HG03095 (cell line): ENCODE measurements at regions not wholly inside any gene's neighbourhood (a gene's known extent, or its start where the extent isn't known, plus 50 kb on each side); places are given as distances from the start of the nearest gene placed in this dataset.

Experiments
- ATAC-seq: cut with Tn5 transposase; IDR thresholded peaks from one replicate; pipeline ENCODE4 v1.9.1; 2021; ENCODE audit warnings: moderate library complexity; ENCODE audit not compliant: unreplicated experiment

DNA sequence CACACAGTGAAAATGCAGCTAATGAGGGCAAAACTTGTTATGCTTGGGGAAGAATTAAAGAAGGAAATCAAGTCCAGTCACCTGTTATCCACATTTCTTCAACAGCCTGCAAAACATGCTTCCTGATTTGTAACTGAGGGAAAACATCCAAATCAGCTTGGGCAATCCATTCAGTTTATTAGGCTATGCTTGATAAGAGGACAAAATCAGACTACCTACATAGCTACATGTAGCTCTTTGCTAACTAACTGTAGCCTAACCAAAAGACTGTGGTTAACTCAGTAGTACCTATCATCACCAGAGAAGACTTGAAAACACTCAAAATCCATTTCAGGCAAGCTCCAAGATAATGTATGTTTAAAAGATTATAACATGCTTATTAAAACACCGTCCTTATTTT is 436.4 kb downstream of the SHQ1 start:
- ATAC-seq = no peak

DNA sequence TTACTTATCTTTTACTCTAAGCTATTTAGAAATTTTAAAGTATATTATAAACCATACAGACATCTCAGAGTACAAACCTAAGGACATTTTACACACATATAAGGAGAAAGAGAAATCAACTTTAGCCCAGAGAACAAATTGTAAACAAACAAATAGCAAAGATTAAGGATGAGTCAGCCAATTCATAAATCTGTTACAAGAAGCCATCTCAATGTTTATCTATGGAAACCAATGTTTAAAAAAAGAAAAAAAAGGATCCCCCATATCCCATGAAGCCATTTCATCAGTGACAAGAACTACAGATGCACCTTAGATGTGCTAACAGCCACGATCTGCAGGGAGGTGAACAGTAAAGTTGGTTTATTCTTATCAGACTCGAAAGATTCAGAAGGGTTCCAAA is 437.1 kb downstream of the SHQ1 start:
- no peak for ATAC-seq

DNA sequence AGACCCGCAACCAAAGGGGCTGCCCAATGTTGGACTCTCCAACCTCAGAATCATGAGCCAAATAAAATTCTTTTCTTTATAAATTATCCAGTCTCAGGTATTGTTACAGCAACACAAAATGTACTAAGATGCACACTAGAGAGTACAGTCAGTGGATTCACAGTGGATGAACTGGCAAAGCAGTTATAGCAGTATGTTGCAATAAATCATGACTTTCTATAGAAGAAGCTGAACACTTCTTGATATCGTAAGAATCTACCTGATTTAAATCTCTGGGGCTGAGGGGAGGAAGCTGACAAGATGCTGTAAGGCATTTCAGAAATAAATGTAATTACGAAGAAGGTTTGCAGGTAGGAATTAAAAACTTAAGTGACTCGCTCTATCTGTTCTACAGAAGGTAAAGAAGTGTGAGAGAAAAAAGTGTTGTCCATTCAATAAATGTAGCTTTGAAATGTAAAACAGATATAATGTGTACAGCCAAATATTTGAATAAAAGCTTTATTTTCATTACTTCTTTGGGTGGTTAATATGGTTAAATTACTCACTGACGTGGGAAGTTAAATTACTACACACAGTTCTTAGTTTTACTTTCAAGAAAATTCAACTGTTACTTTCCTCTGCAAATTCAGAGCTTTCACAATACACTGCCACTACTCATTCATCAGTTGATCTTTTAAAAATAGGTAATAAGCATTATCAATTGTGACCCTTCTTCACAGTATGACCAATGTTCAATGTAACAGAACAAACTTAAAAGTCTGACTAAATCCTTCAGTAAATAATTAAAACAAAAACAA is 439.1 kb downstream of the SHQ1 start:
- ATAC-seq = no peak

DNA sequence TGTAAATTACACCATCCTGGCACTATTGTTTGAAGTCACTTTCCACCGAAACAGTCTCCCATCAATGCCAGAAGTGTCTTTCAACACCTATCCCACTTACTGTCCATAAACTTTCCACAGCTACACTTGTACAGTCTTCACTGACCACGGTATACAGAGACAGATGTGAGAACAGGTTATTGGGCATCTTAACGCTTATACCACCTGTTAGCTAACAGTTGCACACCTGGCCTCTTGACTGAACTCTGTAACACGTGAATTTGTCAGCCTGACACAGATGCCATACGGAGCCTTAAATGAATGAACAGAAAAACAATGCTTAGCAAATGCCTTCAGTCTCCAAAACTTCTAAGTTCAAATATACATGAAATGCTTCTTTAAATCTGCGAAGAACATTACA is 440.5 kb downstream of the SHQ1 start:
- no peak for ATAC-seq

DNA sequence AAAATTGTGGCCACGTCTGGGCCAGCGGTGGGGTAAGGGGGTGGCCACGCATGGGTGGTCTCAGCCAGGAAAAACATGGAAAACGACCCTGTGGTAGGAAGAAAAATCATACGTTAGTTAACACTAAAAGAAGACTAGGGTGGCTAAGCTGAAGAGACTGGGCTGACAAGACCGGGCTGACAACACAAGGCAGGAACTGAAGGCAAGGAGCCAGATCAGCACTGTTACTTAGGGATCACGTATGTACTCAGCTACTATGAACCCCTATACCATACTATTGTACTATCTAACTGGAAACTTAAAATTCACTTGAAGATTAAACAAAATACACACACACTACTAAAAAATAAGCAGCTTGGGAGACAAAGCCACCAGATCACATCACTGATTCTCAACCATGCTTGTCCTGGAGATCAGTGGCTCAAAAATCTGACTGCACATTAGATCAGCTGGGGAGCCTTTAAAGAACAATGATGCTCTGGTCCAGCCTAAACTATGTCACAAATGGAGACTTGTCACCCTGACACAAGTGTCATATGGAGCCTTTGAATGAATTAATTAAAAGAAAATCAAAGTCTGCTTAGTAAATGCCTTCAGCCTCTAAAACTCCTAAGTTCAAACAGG is 442.2 kb downstream of the SHQ1 start:
- ATAC-seq = no peak

DNA sequence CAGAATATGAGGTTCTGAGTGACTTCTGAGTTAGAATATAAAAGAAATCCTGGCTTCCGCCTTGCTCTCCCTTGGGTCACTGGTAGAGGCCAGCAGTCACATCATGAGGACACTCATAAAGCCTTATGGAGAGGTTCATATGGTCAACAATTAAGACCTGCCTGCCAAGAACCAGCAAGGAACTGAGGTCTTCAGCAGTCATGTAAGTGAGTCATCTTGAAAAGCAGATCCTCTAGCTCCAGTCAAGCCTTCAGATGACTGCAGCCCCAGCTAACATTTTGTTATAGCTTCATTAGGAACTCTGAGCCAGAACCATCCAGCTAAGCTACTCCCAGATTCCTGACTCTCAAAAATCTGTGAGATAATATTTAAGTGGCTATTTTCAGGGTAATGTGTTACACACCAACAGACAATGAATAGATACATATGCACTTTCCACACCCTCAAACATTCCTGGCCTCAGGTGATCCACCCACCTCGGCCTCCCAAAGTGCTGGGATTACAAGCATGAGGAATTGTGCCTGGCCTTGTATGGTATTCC is 447.2 kb downstream of the SHQ1 start:
- no peak for ATAC-seq

DNA sequence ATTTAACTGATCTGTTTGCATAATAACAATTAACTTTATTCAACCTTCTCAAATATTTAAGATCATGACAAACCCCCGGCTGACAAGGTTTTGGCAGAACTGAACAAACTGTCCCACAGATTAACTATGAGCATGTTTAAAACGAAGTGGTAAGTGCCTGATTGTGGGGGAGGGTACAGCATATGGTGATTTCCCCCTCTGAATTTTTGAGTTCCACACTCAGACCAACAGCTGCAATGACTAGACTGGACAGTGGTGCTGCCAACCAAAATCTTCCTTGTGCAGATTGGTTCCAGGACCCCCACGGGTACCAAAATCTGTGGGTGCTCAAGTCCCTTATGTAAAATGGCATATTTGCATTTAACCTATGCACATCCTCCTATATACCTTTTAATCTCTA is 449.5 kb downstream of the SHQ1 start:
- ATAC-seq = no peak

DNA sequence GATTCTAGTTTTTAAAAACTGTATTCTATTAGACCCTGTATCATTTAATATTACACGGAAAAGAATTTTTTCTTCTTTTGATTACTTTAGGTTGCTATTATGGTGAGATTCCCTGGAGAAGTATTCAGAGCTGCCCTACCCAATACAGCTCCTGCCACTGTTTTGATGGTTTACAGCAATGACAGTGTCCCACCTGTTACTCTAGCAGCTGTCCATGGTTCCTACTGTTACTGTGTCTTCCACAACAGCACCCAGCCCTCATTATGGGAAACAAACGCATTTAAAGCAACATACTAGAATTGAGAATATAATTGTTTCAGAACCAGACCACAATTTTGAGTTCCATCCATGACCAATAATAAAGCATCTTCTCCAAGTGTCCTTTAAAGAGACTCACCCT is 450.7 kb downstream of the SHQ1 start:
- ATAC-seq = no peak

DNA sequence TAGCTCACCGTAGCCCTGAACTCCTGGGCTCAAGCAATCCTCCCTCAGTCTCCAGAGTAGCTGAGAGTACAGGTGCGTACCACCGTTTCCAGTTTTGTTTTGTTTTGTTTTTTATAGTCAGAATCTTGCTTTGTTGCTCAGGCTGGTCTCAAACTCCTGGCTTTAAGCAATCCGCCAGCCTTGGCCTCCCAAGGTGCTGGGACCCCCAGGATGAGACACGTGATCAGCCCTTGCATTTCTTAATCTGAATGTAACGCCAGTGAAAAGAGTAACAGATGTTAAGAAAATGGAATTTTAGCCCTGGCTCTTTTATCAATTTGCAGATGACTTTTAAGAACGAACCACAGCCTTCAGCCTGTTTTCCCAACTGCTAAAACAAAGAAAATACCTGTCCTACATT is 451.3 kb downstream of the SHQ1 start:
- ATAC-seq = no peak

DNA sequence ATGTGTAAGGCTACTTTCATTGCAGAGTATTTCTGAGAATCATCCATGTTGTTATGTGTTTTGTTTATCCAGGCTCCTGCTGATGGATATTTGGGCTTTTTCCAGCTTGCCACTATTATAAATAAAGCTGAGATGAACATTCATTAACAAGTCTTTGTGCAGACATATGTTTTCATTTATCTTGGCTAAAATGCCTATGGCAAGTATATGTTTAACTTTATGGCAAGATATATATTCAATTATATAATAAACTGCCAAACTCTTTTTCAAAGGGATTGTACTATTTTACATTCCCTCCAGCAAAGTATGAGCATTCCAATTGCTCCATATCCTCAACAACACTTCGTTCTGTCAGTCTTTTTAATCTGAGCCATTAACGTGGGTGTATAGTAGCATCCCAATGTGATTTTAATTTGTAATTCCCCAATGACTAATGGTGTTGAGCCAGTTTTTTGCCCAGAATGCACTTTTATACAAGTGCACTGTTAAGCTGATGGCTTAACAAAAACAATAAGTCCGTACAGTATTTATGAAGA is 452.4 kb downstream of the SHQ1 start:
- no peak for ATAC-seq

DNA sequence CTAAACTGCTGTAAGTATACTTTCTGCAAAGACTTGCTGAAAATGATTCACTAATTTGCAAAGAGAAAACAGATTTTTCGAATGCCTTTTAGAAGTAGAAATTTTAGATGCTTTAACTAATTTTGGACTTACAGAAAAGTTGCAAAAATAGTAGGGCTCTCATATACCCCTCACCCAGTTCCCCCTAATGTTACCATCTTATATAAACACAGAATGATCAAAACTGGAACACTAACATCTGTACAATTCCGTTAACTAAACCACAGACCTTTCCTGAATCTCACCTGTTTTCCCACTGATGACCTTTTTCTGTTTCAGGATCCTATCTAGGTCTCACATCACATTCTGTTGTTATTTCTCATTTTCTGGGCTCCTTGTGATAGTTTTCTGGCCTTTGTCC is 454.8 kb downstream of the SHQ1 start:
- no peak for ATAC-seq

DNA sequence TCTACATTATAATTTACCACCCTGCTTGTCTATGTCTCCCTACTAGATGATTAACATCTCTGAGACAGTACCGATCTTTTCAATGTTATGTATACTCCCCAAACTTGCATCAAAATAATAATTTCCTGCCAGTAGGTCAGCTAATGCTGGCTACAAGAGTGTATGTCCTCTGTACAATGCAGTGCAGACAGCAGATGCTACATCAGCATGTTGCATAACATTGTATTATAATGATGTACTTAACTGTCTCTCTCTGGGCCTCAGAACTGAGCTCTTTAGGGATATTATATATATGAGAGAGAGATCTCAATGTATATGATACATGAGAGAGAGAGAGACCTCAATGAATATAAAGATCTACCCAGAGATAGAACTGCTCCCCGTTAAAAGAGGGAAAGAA is 456.6 kb downstream of the SHQ1 start:
- no peak for ATAC-seq

DNA sequence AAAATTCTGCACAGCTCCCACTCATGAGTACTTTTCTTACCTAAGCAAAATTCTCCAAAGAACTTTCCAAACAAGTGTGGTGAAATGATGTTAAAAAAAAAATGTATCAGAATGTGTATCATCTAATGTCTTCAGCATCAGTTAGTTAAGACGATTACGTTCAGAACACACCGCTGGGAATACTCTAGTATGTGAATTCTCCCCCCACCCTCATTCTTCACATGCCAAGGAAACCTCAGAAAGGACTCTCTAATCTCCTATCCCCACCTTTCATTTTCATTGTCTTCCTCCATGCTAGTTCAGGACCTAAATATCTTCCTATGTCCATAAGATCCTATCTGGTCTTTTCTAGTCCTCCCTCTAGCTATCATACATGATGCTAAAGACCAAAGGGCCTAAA is 457.4 kb downstream of the SHQ1 start:
- no peak for ATAC-seq

DNA sequence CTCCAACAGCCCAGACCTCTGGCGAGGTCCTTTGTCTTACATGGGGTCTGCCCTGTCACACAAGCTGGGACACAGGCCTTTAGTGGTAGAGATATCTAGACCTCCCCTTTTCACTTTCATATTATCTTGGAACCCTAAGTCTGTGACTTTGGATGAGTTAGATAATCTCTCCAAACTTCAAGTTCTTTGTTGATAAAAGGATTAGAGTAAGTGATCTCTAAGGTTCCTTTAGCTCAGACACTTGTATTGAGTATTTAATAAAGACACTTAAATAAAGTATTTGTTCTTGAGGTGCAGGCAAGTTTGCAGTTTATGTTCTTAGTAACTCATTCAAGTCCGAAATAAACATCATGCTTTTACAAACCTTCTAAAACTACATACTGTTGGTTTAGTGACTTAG is 459.6 kb downstream of the SHQ1 start:
- ATAC-seq = no peak

DNA sequence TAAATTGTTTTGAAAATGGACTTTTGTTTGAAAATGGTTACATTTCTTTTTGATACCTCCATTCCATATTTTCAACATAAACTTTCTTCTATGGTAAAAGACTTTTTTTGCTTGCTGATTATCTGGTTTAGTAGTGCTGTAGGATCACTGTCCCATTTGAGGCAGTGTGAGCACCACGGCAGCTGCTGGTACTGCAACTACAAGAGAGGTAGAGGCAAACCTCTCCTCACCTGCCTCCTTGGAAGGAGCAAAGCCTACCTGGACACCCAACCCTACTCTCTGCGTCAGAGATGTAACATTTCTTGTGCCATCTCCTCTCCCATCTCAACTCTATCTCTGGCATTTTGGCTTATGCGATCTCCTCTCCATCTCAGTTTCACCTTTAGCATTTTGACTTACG is 460.1 kb downstream of the SHQ1 start:
- ATAC-seq = no peak

DNA sequence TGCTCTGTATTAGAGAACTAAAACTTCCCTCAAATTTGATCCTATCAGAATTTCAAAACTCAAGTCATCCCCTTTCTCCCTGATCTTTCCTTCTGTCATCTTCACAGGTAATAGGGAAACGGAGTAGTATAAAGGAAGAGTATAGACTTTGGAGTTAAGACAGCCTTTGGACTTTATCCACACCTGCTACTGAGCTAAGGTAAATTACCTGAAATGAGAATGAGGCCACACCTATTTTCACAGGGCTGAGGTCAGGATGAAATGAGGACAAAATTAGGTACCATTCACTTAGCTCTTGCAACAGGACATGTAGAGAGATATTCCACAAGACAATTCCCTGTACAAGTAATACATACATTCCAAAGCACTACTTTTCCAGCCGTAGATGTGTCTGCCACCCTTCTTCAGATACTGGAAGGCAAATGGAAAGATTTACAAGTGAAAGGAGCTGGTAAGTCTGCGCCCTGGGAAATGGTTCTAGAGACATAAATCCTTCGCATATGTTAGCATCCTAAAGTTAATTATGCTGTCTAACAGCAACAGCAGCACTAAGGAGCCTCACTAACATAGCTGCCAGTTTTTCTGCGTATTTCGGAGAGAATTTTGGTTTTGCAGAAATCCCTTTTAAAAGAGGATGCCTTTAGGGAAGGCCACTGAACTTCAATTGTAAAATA is 461.8 kb downstream of the SHQ1 start:
- no peak for ATAC-seq

DNA sequence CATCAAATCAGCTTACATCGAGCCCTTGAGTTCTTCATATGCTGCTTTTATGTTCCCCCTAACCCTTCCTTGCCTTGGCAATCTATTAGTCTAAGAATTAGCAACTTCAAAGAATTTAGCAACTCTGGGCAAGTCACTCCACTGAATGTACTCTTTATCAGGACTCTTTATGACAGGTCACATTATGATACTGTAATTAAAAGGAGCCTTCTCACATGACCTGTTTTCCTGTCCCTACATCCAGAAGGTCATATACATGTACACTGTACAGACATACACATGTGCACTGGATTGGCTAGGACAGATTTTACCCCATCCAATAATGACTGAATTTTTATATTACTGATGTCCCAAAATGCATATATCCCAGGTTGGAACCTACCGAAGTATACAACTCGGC is 463.1 kb downstream of the SHQ1 start:
- ATAC-seq = no peak

DNA sequence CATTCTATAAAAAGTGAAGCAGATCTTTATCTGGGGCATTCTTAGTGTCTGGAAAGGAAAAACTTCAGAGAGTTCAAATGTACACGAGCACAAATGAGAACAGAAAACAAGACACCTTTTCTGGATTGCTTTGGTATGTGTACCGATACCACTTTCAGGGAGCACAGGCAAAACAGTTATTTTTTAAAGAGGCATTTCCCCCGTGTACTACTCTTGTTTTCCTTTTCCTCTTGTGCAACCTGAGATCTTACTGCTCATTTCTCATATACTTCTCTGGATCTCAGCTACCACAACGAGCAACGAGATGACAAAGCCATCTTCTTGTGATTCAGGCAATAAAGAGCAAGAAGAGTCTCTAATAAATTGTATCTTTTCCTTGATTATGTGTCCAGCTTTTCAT is 463.6 kb downstream of the SHQ1 start:
- no peak for ATAC-seq

DNA sequence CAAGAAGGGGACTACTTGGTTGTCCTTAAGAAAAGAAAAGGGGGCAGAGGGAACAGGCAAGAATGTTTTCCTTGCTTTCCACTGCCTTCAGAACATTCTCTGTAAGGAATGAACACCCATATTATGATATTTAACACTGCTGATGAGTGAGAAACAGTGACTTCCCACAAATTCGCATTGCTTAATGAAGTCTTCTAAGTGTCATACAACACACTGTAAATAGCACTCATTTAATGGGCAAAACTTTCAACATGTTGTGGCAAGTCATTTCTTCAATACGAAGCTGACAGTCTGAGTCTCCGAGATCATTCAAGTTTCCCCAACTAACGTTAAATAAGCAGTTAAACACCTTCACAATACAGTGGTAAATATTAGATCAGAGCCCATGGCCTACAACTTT is 464.4 kb downstream of the SHQ1 start:
- ATAC-seq = no peak

DNA sequence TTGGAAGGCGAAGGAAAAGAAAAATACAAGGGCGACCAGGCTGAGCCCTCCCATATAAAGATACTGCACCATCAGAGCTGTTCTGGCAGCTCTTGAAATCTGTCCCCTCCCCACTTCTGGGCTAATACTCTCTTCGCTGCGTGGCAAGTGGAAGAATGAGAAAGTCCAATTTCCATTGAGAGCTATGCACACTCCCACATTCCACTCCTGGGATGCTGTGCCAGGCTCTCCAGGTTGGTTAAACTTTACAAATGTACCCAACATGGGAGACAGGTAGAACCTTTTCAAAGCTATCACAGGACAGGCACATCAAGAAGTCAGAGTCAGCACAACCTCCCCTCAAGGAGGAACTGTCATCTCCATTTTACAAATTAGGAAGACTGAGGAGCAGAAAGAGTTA is 465.0 kb downstream of the SHQ1 start:
- ATAC-seq = no peak

DNA sequence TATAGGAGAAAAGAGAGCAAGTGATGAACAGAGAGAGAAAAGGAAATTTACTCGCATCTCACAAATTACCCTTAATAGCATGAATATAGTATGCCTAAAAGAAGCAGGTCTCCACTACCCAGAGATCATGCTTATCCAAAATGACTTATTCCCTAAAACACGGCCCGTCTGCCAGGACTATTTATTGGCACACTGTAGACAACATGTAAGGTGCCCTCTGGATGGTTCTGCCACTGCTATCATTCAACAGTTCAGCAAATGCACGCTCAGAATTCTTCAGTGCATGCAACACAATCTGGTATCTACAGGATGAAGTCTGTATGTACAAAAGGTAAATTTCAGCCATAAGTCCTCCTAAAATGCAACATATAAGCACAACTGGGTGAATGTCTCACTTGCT is 465.8 kb downstream of the SHQ1 start:
- ATAC-seq = no peak

DNA sequence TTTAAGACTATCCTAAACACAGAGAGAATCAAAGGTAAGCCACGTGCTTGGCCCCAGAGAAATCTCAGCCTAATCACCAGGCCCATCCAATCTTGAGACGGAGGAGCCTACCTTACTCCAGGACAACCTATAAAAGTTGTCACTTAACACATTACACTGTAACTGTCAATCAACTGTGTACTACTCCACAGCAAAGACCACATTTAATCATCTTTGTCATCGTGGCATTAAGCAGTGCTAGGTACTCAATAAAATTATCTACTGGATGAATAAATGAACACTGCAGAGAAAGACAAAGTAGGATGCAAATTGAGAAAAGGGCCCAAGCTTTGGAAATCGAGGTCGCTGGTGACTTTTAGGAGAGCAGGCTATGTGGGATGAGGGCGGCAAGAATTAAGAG is 466.7 kb downstream of the SHQ1 start:
- no peak for ATAC-seq
